ENCODE measurements at regions not wholly inside any gene's neighbourhood (a gene's known extent, or its start where the extent isn't known, plus 50 kb on each side); places are given as distances from the start of the nearest gene placed in this dataset.

GRCh38 chr2:7983912-7984311 is 697.9 kb upstream of the ID2 start:
- no peak overlapping the region for H3K9ac ChIP-seq (ENCODE audit: low read length)
- TF ChIP-seq CTCF (IDR thresholded peaks at IDR 0.05; ENCODE audit: low read length) (no peak), EZH2phosphoT487 (IDR thresholded peaks at IDR 0.05; ENCODE audit: low read length) (no peak), EZH2 (optimal IDR thresholded peaks at IDR 0.05; ENCODE audit: low read depth, low read length) (no peak)
- no peaks in the 10 kb centered on the region for H3F3A ChIP-seq (ENCODE audit: insufficient read depth, low read length)
- H3K4me2 ChIP-seq (ENCODE audit: low read depth, low read length): no peak overlapping the region
- no peak for DNase-seq
- H3K4me1 ChIP-seq (ENCODE audit: low read length): no peaks in the 10 kb centered on the region
- no peaks in the 10 kb centered on the region for H3K36me3 ChIP-seq (replicated peaks; ENCODE audit: insufficient read depth, low read length)
- H3K9me3 ChIP-seq (replicated peaks; ENCODE audit: insufficient read depth, low read length): no peaks in the 10 kb centered on the region
- no peak overlapping the region for H3K27ac ChIP-seq (ENCODE audit: low read length)
- H3K27me3 ChIP-seq (replicated peaks; ENCODE audit: insufficient read depth, low read length): no peaks in the 10 kb centered on the region
- H4K20me1 ChIP-seq (ENCODE audit: insufficient read depth, low read length): no peaks in the 10 kb centered on the region
- no peak overlapping the region for H2AFZ ChIP-seq (ENCODE audit: low read length)
- H3K79me2 ChIP-seq (ENCODE audit: low read length): no peaks in the 10 kb centered on the region
- no peak overlapping the region for H3K4me3 ChIP-seq (ENCODE audit: low read length)
- no peaks in the 10 kb centered on the region for H3K9me2 ChIP-seq (replicated peaks; ENCODE audit: insufficient read depth, low read length)

GRCh38 chr2:7984693-7985353 is 697.0 kb upstream of the ID2 start:
- H3K9ac ChIP-seq (ENCODE audit: low read length): no peak overlapping the region
- H3K4me3 ChIP-seq (ENCODE audit: low read length): no peak overlapping the region
- H3K9me3 ChIP-seq (replicated peaks; ENCODE audit: insufficient read depth, low read length): no peaks in the 10 kb centered on the region
- H2AFZ ChIP-seq (ENCODE audit: low read length): no peak overlapping the region
- H3F3A ChIP-seq (ENCODE audit: insufficient read depth, low read length): no peaks in the 10 kb centered on the region
- H4K20me1 ChIP-seq (ENCODE audit: insufficient read depth, low read length): no peaks in the 10 kb centered on the region
- no peak overlapping the region for H3K4me2 ChIP-seq (ENCODE audit: low read depth, low read length)
- H3K4me1 ChIP-seq (ENCODE audit: low read length): no peaks in the 10 kb centered on the region
- H3K27me3 ChIP-seq (replicated peaks; ENCODE audit: insufficient read depth, low read length): no peaks in the 10 kb centered on the region
- no peaks in the 10 kb centered on the region for H3K36me3 ChIP-seq (replicated peaks; ENCODE audit: insufficient read depth, low read length)
- H3K79me2 ChIP-seq (ENCODE audit: low read length): no peaks in the 10 kb centered on the region
- H3K9me2 ChIP-seq (replicated peaks; ENCODE audit: insufficient read depth, low read length): no peaks in the 10 kb centered on the region
- H3K27ac ChIP-seq (ENCODE audit: low read length): no peak overlapping the region
- no peak for TF ChIP-seq EZH2phosphoT487 (IDR thresholded peaks at IDR 0.05; ENCODE audit: low read length)
- no peak for TF ChIP-seq EZH2 (optimal IDR thresholded peaks at IDR 0.05; ENCODE audit: low read depth, low read length)
- no peak for TF ChIP-seq CTCF (IDR thresholded peaks at IDR 0.05; ENCODE audit: low read length)
- DNase-seq: no peak

GRCh38 chr2:7986431-7986830 is 695.4 kb upstream of the ID2 start:
- Histone ChIP-seq H3K9ac (ENCODE audit: low read length) (no peak overlapping the region), H3K79me2 (ENCODE audit: low read length) (no peaks in the 10 kb centered on the region), H3K27ac (ENCODE audit: low read length) (no peak overlapping the region), H3K4me3 (ENCODE audit: low read length) (no peak overlapping the region), H3K36me3 (replicated peaks; ENCODE audit: insufficient read depth, low read length) (no peaks in the 10 kb centered on the region), H3F3A (ENCODE audit: insufficient read depth, low read length) (no peaks in the 10 kb centered on the region), H3K27me3 (replicated peaks; ENCODE audit: insufficient read depth, low read length) (no peaks in the 10 kb centered on the region), H3K9me3 (replicated peaks; ENCODE audit: insufficient read depth, low read length) (no peaks in the 10 kb centered on the region), H3K4me2 (ENCODE audit: low read depth, low read length) (no peak overlapping the region), H2AFZ (ENCODE audit: low read length) (no peak overlapping the region), H3K9me2 (replicated peaks; ENCODE audit: insufficient read depth, low read length) (no peaks in the 10 kb centered on the region), H3K4me1 (ENCODE audit: low read length) (no peaks in the 10 kb centered on the region), H4K20me1 (ENCODE audit: insufficient read depth, low read length) (no peaks in the 10 kb centered on the region)
- no peak for TF ChIP-seq CTCF (IDR thresholded peaks at IDR 0.05; ENCODE audit: low read length)
- no peak for TF ChIP-seq EZH2phosphoT487 (IDR thresholded peaks at IDR 0.05; ENCODE audit: low read length)
- no peak for TF ChIP-seq EZH2 (optimal IDR thresholded peaks at IDR 0.05; ENCODE audit: low read depth, low read length)
- DNase-seq: no peak
